Transverse colon (tissue), 4 donors: ENCODE measurements at regions not wholly inside any gene's neighbourhood (a gene's known extent, or its start where the extent isn't known, plus 50 kb on each side); places are given as distances from the start of the nearest gene placed in this dataset.

Experiments
- EP300 ChIP-seq: sonication (generic); formaldehyde crosslinking; IDR thresholded peaks from one replicate; pipeline ENCODE4 v1.6.1; 2017; ENCODE audit warnings: antibody characterized with exemption, low read depth
- POLR2A ChIP-seq: fragments of 450-650 bp; IDR thresholded peaks from one replicate; pipeline ENCODE4 v1.6.1; 2016; ENCODE audit warnings: antibody characterized with exemption, mild to moderate bottlenecking, moderate library complexity
- POLR2AphosphoS5 ChIP-seq, 3 donors: sonication (generic); formaldehyde crosslinking; IDR thresholded peaks; one replicate each; pipeline ENCODE4 v1.6.1; 2016; ENCODE audit warnings: antibody characterized with exemption in 3 of 3
- TF ChIP-seq, protein P1 (sequence below), 5 experiments: fragments of 200-600 bp in 3 of 5; fragments of 450-650 bp in 2 of 5; sonication (generic) in 3 of 5; IDR thresholded peaks; 1 replicate in 2 of 5; 2 replicates in 3 of 5; pipeline ENCODE4 v1.5.1; 2016 to 2017; ENCODE audit warnings: antibody characterized with exemption in 5 of 5, inconsistent platforms in 3 of 5, mild to moderate bottlenecking in 2 of 5, moderate library complexity in 1 of 5

DNA sequence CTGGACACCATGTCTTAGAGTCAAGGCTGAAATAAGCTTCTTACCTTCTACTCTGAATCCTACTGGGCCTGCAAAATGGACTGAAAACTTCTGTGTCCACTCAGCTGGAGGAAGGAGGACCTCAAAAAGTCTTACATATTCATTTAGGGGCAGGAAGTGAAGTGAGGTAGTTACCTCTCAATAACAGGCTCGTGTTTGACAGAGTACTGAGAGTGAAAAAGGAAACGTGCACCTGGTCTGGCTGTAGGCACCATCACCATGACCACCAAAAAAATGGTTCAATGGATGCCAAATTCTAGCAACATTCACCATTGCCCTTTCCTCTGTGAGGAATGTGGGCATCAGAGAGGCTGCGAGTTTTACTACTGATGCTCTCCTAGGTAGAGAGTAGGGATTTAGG, 176.2 kb downstream of the RFC3 start:
- TF ChIP-seq, protein P1, sequence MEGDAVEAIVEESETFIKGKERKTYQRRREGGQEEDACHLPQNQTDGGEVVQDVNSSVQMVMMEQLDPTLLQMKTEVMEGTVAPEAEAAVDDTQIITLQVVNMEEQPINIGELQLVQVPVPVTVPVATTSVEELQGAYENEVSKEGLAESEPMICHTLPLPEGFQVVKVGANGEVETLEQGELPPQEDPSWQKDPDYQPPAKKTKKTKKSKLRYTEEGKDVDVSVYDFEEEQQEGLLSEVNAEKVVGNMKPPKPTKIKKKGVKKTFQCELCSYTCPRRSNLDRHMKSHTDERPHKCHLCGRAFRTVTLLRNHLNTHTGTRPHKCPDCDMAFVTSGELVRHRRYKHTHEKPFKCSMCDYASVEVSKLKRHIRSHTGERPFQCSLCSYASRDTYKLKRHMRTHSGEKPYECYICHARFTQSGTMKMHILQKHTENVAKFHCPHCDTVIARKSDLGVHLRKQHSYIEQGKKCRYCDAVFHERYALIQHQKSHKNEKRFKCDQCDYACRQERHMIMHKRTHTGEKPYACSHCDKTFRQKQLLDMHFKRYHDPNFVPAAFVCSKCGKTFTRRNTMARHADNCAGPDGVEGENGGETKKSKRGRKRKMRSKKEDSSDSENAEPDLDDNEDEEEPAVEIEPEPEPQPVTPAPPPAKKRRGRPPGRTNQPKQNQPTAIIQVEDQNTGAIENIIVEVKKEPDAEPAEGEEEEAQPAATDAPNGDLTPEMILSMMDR (IDR thresholded peaks at IDR 0.05), result no peak
- no peak for TF ChIP-seq POLR2AphosphoS5 (IDR thresholded peaks at IDR 0.05)
- no peak for TF ChIP-seq POLR2A
- no peak for TF ChIP-seq EP300
